H9 (cell line): ENCODE measurements at regions not wholly inside any gene's neighbourhood (a gene's known extent, or its start where the extent isn't known, plus 50 kb on each side); places are given as distances from the start of the nearest gene placed in this dataset.

ENCODE experiments used
- DNase-seq: peaks from one replicate; pipeline ENCODE4 v3.0.0-alpha.2; 2017
- H2AFZ ChIP-seq: one replicate; pipeline ENCODE4 v1.6.1; 2013; ENCODE audit warnings: mild to moderate bottlenecking, low read length, control low read depth, moderate library complexity
- H2AK5ac ChIP-seq: 2 replicates; pipeline ENCODE4 v1.6.1; 2013; ENCODE audit warnings: low read length, control low read depth, mixed read lengths; ENCODE audit not compliant: insufficient read length
- H2BK120ac ChIP-seq: one replicate; pipeline ENCODE4 v1.6.1; 2013; ENCODE audit warnings: low read depth, mild to moderate bottlenecking, low read length, control low read depth, inconsistent platforms; ENCODE audit not compliant: poor library complexity, severe bottlenecking
- H2BK12ac ChIP-seq: 2 replicates; pipeline ENCODE4 v1.6.1; 2013; ENCODE audit warnings: low read length, control low read depth, mixed read lengths, low read depth; ENCODE audit not compliant: insufficient read length
- H2BK15ac ChIP-seq: 2 replicates; pipeline ENCODE4 v1.6.1; 2013; ENCODE audit warnings: low read depth, low read length, control low read depth
- H2BK20ac ChIP-seq: one replicate; pipeline ENCODE4 v1.6.1; 2013; ENCODE audit warnings: low read depth, mild to moderate bottlenecking, low read length, control low read depth, inconsistent platforms; ENCODE audit not compliant: poor library complexity, severe bottlenecking
- H2BK5ac ChIP-seq: 2 replicates; pipeline ENCODE4 v1.6.1; 2013; ENCODE audit warnings: low read length, control low read depth, mixed read lengths; ENCODE audit not compliant: insufficient read length
- H3K14ac ChIP-seq: 2 replicates; pipeline ENCODE4 v1.6.1; 2013; ENCODE audit warnings: low read length, control low read depth; ENCODE audit not compliant: insufficient read depth
- H3K18ac ChIP-seq: 2 replicates; pipeline ENCODE4 v1.6.1; 2013; ENCODE audit warnings: low read depth, mild to moderate bottlenecking, mixed read lengths, low read length, control low read depth; ENCODE audit not compliant: insufficient read length
- H3K23ac ChIP-seq: 2 replicates; pipeline ENCODE4 v1.6.1; 2013; ENCODE audit warnings: low read length, control low read depth, mixed read lengths, low read depth; ENCODE audit not compliant: insufficient read length
- H3K23me2 ChIP-seq: 2 replicates; pipeline ENCODE4 v1.6.1; 2013; ENCODE audit warnings: low read depth, mild to moderate bottlenecking, mixed read lengths, low read length, control low read depth; ENCODE audit not compliant: insufficient read length, poor library complexity, severe bottlenecking
- H3K27ac ChIP-seq: 2 replicates; pipeline ENCODE4 v1.5.1; 2013; ENCODE audit warnings: low read length, control low read depth, mixed read lengths, low read depth; ENCODE audit not compliant: insufficient read length
- H3K27me3 ChIP-seq: 2 replicates; pipeline ENCODE4 v1.6.1; 2013; ENCODE audit warnings: low read length, control low read depth, inconsistent platforms; ENCODE audit not compliant: insufficient read depth
- H3K4ac ChIP-seq: 2 replicates; pipeline ENCODE4 v1.6.1; 2013; ENCODE audit warnings: low read depth, mild to moderate bottlenecking, control low read depth, inconsistent platforms, low read length, moderate library complexity
- H3K4me1 ChIP-seq: 2 replicates; pipeline ENCODE4 v1.6.1; 2013; ENCODE audit warnings: low read length, control low read depth, inconsistent platforms; ENCODE audit not compliant: insufficient read depth
- H3K4me2 ChIP-seq: 2 replicates; pipeline ENCODE4 v1.6.1; 2013; ENCODE audit warnings: low read length, control low read depth, mixed read lengths; ENCODE audit not compliant: insufficient read length, insufficient read depth
- H3K56ac ChIP-seq: 2 replicates; pipeline ENCODE4 v1.6.1; 2013; ENCODE audit warnings: low read depth, mild to moderate bottlenecking, mixed read lengths, low read length, control low read depth; ENCODE audit not compliant: insufficient read length
- H3K79me1 ChIP-seq: 2 replicates; pipeline ENCODE4 v1.6.1; 2013; ENCODE audit warnings: low read depth, mild to moderate bottlenecking, moderate library complexity, low read length, control low read depth, inconsistent platforms; ENCODE audit not compliant: insufficient read depth, poor library complexity, severe bottlenecking
- H3K79me2 ChIP-seq: 2 replicates; pipeline ENCODE4 v1.6.1; 2013; ENCODE audit warnings: low read length, control low read depth, inconsistent platforms; ENCODE audit not compliant: insufficient read depth
- H3K9ac ChIP-seq: 2 replicates; pipeline ENCODE4 v1.6.1; 2013; ENCODE audit warnings: low read length, control low read depth, mixed read lengths; ENCODE audit not compliant: insufficient read length; ENCODE audit errors: extremely low read depth
- H3K9me3 ChIP-seq: one replicate; pipeline ENCODE4 v1.6.1; 2013; ENCODE audit warnings: low read depth, low read length, inconsistent platforms; ENCODE audit not compliant: control insufficient read depth
- H3T11ph ChIP-seq: one replicate; pipeline ENCODE4 v1.6.1; 2013; ENCODE audit warnings: mild to moderate bottlenecking, low read length, control low read depth, inconsistent platforms
- H4K20me1 ChIP-seq: one replicate; pipeline ENCODE4 v1.6.1; 2013; ENCODE audit not compliant: control insufficient read depth, insufficient read length, insufficient read depth
- H4K5ac ChIP-seq: 2 replicates; pipeline ENCODE4 v1.6.1; 2013; ENCODE audit warnings: low read depth, mild to moderate bottlenecking, mixed read lengths, low read length, control low read depth; ENCODE audit not compliant: insufficient read length
- H4K8ac ChIP-seq: replicated peaks from 2 replicates; pipeline ENCODE4 v1.6.1; 2013; ENCODE audit warnings: low read length, control low read depth, mixed read lengths, low read depth; ENCODE audit not compliant: insufficient read length
- H4K91ac ChIP-seq: 2 replicates; pipeline ENCODE4 v1.6.1; 2013; ENCODE audit warnings: low read depth, mild to moderate bottlenecking, moderate library complexity, mixed read lengths, low read length, control low read depth; ENCODE audit not compliant: insufficient read length
- H3K27ac Mint-ChIP-seq, 3 experiments: 2 replicates in 2 of 3; 3 replicates in 1 of 3; pipeline ENCODE4 v1.8.0; 2020 to 2021; ENCODE audit warnings: mixed read lengths in 3 of 3, mild to moderate bottlenecking in 1 of 3, moderate library complexity in 1 of 3
- H3K27me3 Mint-ChIP-seq: 2 replicates; pipeline ENCODE4 v1.8.0; 2021; ENCODE audit warnings: low read depth, mild to moderate bottlenecking, moderate library complexity, mixed read lengths
- H3K36me3 Mint-ChIP-seq, 3 experiments: 2 replicates in 2 of 3; 3 replicates in 1 of 3; pipeline ENCODE4 v1.8.0; 2020 to 2021; ENCODE audit warnings: low read depth in 3 of 3, mixed read lengths in 3 of 3; ENCODE audit not compliant: insufficient read depth in 1 of 3
- H3K4me1 Mint-ChIP-seq, 2 experiments: 2 replicates each; pipeline ENCODE4 v1.8.0; 2020; ENCODE audit warnings: mixed read lengths in 2 of 2
- H3K4me3 Mint-ChIP-seq, 2 experiments: 2 replicates in 1 of 2; 3 replicates in 1 of 2; pipeline ENCODE4 v1.8.0; 2020 to 2021; ENCODE audit warnings: mild to moderate bottlenecking in 2 of 2, mixed read lengths in 2 of 2, moderate library complexity in 1 of 2
- H3K9me3 Mint-ChIP-seq, 2 experiments: 2 replicates in 1 of 2; 3 replicates in 1 of 2; pipeline ENCODE4 v1.8.0; 2020; ENCODE audit warnings: mild to moderate bottlenecking in 2 of 2, mixed read lengths in 2 of 2, moderate library complexity in 1 of 2
- CTCF ChIP-seq: fragments of 200-600 bp; sonication (generic); conservative IDR thresholded peaks from 3 replicates; pipeline ENCODE4 v1.8.0; 2021; ENCODE audit warnings: antibody characterized with exemption, mild to moderate bottlenecking
- WGBS: extraction: QIAGEN DNeasy Blood & Tissue Kit; methylation state at CpG from one replicate; pipeline ENCODE4 v1.1.7; 2013; ENCODE audit warnings: missing lambda C conversion rate, low lambda C conversion rate, mixed read lengths; ENCODE audit not compliant: insufficient read length; ENCODE audit errors: extremely low coverage; 5-methylcytosine and 5-hydroxymethylcytosine counted together

DNA sequence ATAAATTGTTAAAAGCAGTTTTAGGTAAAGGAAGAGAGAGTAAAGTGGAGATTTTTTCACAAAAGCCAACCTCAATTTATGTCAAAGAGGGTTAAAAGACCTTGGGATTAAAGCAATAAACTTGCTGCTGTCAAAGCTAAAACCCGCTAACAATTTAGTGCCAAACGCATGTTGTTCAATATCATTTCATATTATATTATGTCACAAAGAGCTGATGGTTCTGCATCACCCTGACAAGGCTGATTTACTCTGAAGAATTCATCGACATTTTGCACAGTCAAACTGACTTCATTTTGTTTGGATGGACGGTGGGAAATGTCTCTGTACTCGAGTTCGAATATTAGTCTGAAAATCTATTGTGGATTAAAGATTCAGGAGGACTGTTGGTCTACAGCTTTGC, 315.8 kb upstream of the TSHZ3 start:
- Histone ChIP-seq H3T11ph (no peak overlapping the region), H2BK20ac (no peak overlapping the region), H3K4me2 (no peak overlapping the region), H2BK5ac (no peak overlapping the region), H2BK12ac (no peak overlapping the region), H3K79me1 (no peaks in the 10 kb centered on the region), H2AFZ (no peak overlapping the region), H3K27me3 (no peaks in the 10 kb centered on the region), H2AK5ac (no peak overlapping the region), H3K4me1 (no peaks in the 10 kb centered on the region), H3K9me3 (no peaks in the 10 kb centered on the region), H3K14ac (no peak overlapping the region), H2BK120ac (no peak overlapping the region), H4K8ac (no peak overlapping the region), H3K27ac (no peak overlapping the region), H4K91ac (no peak overlapping the region), H3K23me2 (no peaks in the 10 kb centered on the region), H3K23ac (no peak overlapping the region), H3K18ac (no peak overlapping the region), H3K79me2 (no peaks in the 10 kb centered on the region), H2BK15ac (no peak overlapping the region), H3K56ac (no peak overlapping the region), H4K20me1 (no peaks in the 10 kb centered on the region), H3K4ac (no peak overlapping the region), H3K9ac (no peak overlapping the region), H4K5ac (no peak overlapping the region)
- no peak for TF ChIP-seq CTCF
- no peak for DNase-seq
- Mint-ChIP-seq H3K36me3 (no peaks in the 10 kb centered on the region; a peak in 1 of 7 replicates), H3K27ac (no peak overlapping the region), H3K4me1 (peaks cover 10 to 13% of the 10 kb centered on the region in 2 experiments), H3K9me3 (no peaks in the 10 kb centered on the region; a peak in 1 of 5 replicates), H3K4me3 (no peak overlapping the region), H3K27me3 (no peaks in the 10 kb centered on the region)
- WGBS, result no CpG with 5 or more reads among the region's 6 CpGs
